SK-N-DZ (cell line): ENCODE measurements at regions not wholly inside any gene's neighbourhood (a gene's known extent, or its start where the extent isn't known, plus 50 kb on each side); places are given as distances from the start of the nearest gene placed in this dataset.
"Not testable (repeated sequence)": the region's sequence is repeated elsewhere in the genome, so short reads cannot be mapped to it uniquely, and the experiment has no call there.

Experiments
- DNase-seq: peaks from one replicate; pipeline ENCODE4 v3.0.0-alpha.2; 2015; ENCODE audit warnings: low spot score

- no peak for DNase-seq
Observed at GRCh38 chrX:1852082-1852481, 237.2 kb downstream of the ASMT start.

GRCh38 chrX:1853447-1853846 lies 238.6 kb downstream of the ASMT start:
- DNase-seq = no peak

GRCh38 chrX:1853916-1854315 lies 239.1 kb downstream of the ASMT start:
- DNase-seq = no peak

GRCh38 chrX:1854861-1855260 lies 240.0 kb downstream of the ASMT start:
- DNase-seq = not testable (repeated sequence)

GRCh38 chrX:1859266-1859665 lies 244.4 kb downstream of the ASMT start:
- DNase-seq = not testable (repeated sequence)

GRCh38 chrX:1860936-1861594 lies 246.2 kb downstream of the ASMT start:
- DNase-seq = no peak

GRCh38 chrX:1863995-1864394 lies 249.1 kb downstream of the ASMT start:
- not testable (repeated sequence) for DNase-seq

- no peak for DNase-seq
Observed at GRCh38 chrX:1870421-1870820, 255.6 kb downstream of the ASMT start.

- no peak for DNase-seq
Observed at GRCh38 chrX:1871887-1872286, 257.0 kb downstream of the ASMT start.

GRCh38 chrX:1873671-1874070 lies 258.8 kb downstream of the ASMT start:
- DNase-seq = no peak

- DNase-seq = no peak
Observed at GRCh38 chrX:1874416-1874815, 259.6 kb downstream of the ASMT start.

- DNase-seq = no peak
Observed at GRCh38 chrX:1874899-1875298, 260.0 kb downstream of the ASMT start.

GRCh38 chrX:1876041-1876440 lies 261.2 kb downstream of the ASMT start:
- DNase-seq = no peak

GRCh38 chrX:1877780-1878179 lies 262.9 kb downstream of the ASMT start:
- DNase-seq = no peak

- not testable (repeated sequence) for DNase-seq
Observed at GRCh38 chrX:1880884-1881817, 266.3 kb downstream of the ASMT start.

- no peak for DNase-seq
Observed at GRCh38 chrX:1883772-1884171, 268.9 kb downstream of the ASMT start.

GRCh38 chrX:1884446-1884845 lies 269.6 kb downstream of the ASMT start:
- no peak for DNase-seq

GRCh38 chrX:1885116-1885515 lies 270.3 kb downstream of the ASMT start:
- DNase-seq = no peak

GRCh38 chrX:1888305-1888704 lies 273.4 kb downstream of the ASMT start:
- not testable (repeated sequence) for DNase-seq

- no peak for DNase-seq
Observed at GRCh38 chrX:1894026-1894294, 279.1 kb downstream of the ASMT start.

GRCh38 chrX:1894740-1895139 lies 279.9 kb downstream of the ASMT start:
- DNase-seq = no peak

- DNase-seq = no peak
Observed at GRCh38 chrX:1895583-1895982, 280.7 kb downstream of the ASMT start.

GRCh38 chrX:1899841-1900240 lies 285.0 kb downstream of the ASMT start:
- no peak for DNase-seq
